Ishikawa (cell line): ENCODE measurements at regions not wholly inside any gene's neighbourhood (a gene's known extent, or its start where the extent isn't known, plus 50 kb on each side); places are given as distances from the start of the nearest gene placed in this dataset.

Experiments used
- CEBPB ChIP-seq: IDR thresholded peaks from 2 replicates; pipeline ENCODE4 v1.6.1; 2012
- CREB1 ChIP-seq: IDR thresholded peaks from 2 replicates; pipeline ENCODE4 v1.6.1; 2012; ENCODE audit warnings: low read depth
- EGR1 ChIP-seq: IDR thresholded peaks from 2 replicates; pipeline ENCODE4 v1.6.1; 2012
- EP300 ChIP-seq: IDR thresholded peaks from 2 replicates; pipeline ENCODE4 v1.6.1; 2012; ENCODE audit warnings: borderline replicate concordance
- FOXM1 ChIP-seq: IDR thresholded peaks from 2 replicates; pipeline ENCODE4 v1.6.1; 2012; ENCODE audit warnings: low read depth, borderline replicate concordance
- MAX ChIP-seq: IDR thresholded peaks from 2 replicates; pipeline ENCODE4 v1.6.1; 2012
- NFIC ChIP-seq: IDR thresholded peaks from 2 replicates; pipeline ENCODE4 v1.6.1; 2012
- RAD21 ChIP-seq: IDR thresholded peaks from 2 replicates; pipeline ENCODE4 v1.6.1; 2012; ENCODE audit warnings: low read depth
- REST ChIP-seq: IDR thresholded peaks from 2 replicates; pipeline ENCODE4 v1.6.1; 2012; ENCODE audit warnings: low read depth, mild to moderate bottlenecking
- TAF1 ChIP-seq: IDR thresholded peaks from 2 replicates; pipeline ENCODE4 v1.6.1; 2012; ENCODE audit warnings: low read depth, mild to moderate bottlenecking
- TCF12 ChIP-seq: IDR thresholded peaks from 2 replicates; pipeline ENCODE4 v1.6.1; 2012; ENCODE audit warnings: low read depth
- TEAD4 ChIP-seq: IDR thresholded peaks from 2 replicates; pipeline ENCODE4 v1.6.1; 2012
- USF1 ChIP-seq: IDR thresholded peaks from 2 replicates; pipeline ENCODE4 v1.6.1; 2012
- YY1 ChIP-seq: IDR thresholded peaks from 2 replicates; pipeline ENCODE4 v1.6.1; 2012; ENCODE audit warnings: low read depth
- ZBTB7A ChIP-seq: IDR thresholded peaks from 2 replicates; pipeline ENCODE4 v1.6.1; 2012; ENCODE audit warnings: low read depth

GRCh38 chr4:141518222-141518621 is 118.2 kb upstream of the IL15 start:
- no peak for TF ChIP-seq CREB1
- TF ChIP-seq YY1, result no peak
- no peak for TF ChIP-seq USF1
- TF ChIP-seq CEBPB, result no peak
- TF ChIP-seq RAD21, result no peak
- no peak for TF ChIP-seq MAX
- TF ChIP-seq REST, result no peak
- TF ChIP-seq EGR1, result no peak
- TF ChIP-seq NFIC, result no peak
- TF ChIP-seq TAF1, result no peak
- no peak for TF ChIP-seq ZBTB7A
- no peak for TF ChIP-seq TEAD4
- no peak for TF ChIP-seq FOXM1
- no peak for TF ChIP-seq TCF12

GRCh38 chr4:141524116-141524515 is 112.3 kb upstream of the IL15 start:
- TF ChIP-seq TCF12 (no peak), NFIC (no peak), EP300 (no peak), TAF1 (no peak), REST (no peak), FOXM1 (no peak), EGR1 (no peak), YY1 (no peak), RAD21 (no peak), CEBPB (no peak), ZBTB7A (no peak), USF1 (no peak), TEAD4 (no peak), MAX (no peak), CREB1 (no peak)

GRCh38 chr4:141524841-141525240 is 111.5 kb upstream of the IL15 start:
- no peak for TF ChIP-seq NFIC

GRCh38 chr4:141530627-141531026 is 105.8 kb upstream of the IL15 start:
- TF ChIP-seq FOXM1, result no peak

GRCh38 chr4:141534985-141535384 is 101.4 kb upstream of the IL15 start:
- TF ChIP-seq TCF12 (no peak), EP300 (no peak), MAX (no peak), CEBPB (no peak), TAF1 (no peak), REST (no peak), NFIC (no peak), EGR1 (no peak)
